C4-2B (cell line): ENCODE measurements at regions not wholly inside any gene's neighbourhood (a gene's known extent, or its start where the extent isn't known, plus 50 kb on each side); places are given as distances from the start of the nearest gene placed in this dataset.

Experiments
- ZFX ChIP-seq: fragments of 450-650 bp; IDR thresholded peaks from 2 replicates; pipeline ENCODE4 v1.6.1; 2017
- TF ChIP-seq, protein P1 (sequence below): fragments of 450-650 bp; conservative IDR thresholded peaks from 2 replicates; pipeline ENCODE4 v1.5.1; 2017; ENCODE audit warnings: mild to moderate bottlenecking

DNA sequence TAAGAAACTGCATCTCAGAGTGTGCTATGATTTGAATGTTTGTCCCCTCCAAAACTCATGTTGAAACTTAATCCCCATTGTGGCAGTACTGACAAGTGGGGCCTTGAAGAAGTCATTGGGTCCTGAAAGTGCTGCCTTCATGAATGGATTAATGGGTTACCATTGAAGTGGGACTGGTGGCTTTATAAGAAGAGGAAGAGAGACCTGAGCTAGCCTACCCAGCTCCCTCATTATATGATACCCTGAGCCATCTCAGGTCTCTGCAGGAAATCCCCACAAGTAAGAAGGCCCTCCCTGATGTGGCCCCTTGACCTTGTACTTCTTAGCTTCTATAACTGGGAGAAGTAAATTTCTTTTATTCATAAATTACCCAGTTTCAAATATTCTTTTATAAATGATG, 526.8 kb downstream of the XIRP2 start:
- TF ChIP-seq, protein P1, sequence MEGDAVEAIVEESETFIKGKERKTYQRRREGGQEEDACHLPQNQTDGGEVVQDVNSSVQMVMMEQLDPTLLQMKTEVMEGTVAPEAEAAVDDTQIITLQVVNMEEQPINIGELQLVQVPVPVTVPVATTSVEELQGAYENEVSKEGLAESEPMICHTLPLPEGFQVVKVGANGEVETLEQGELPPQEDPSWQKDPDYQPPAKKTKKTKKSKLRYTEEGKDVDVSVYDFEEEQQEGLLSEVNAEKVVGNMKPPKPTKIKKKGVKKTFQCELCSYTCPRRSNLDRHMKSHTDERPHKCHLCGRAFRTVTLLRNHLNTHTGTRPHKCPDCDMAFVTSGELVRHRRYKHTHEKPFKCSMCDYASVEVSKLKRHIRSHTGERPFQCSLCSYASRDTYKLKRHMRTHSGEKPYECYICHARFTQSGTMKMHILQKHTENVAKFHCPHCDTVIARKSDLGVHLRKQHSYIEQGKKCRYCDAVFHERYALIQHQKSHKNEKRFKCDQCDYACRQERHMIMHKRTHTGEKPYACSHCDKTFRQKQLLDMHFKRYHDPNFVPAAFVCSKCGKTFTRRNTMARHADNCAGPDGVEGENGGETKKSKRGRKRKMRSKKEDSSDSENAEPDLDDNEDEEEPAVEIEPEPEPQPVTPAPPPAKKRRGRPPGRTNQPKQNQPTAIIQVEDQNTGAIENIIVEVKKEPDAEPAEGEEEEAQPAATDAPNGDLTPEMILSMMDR = no peak
- TF ChIP-seq ZFX = no peak
